ENCODE measurements at regions not wholly inside any gene's neighbourhood (a gene's known extent, or its start where the extent isn't known, plus 50 kb on each side); places are given as distances from the start of the nearest gene placed in this dataset.

- ChIA-PET CTCF (no interaction called here), POLR2A (no interaction called here)
- Histone ChIP-seq H3K9me3 (ENCODE audit: control insufficient read depth, insufficient read depth, low read depth, low read length) (no peaks in the 10 kb centered on the region), H3K4me1 (ENCODE audit: control insufficient read depth, insufficient read depth, low read length) (no peaks in the 10 kb centered on the region), H3K4me3 (ENCODE audit: low read depth in 2 of 2, low read length in 2 of 2) (no peak overlapping the region), H3K27ac (ENCODE audit: low read length) (no peak overlapping the region), H3K36me3 (ENCODE audit: control insufficient read depth, insufficient read depth, low read length) (no peaks in the 10 kb centered on the region), H3K27me3 (ENCODE audit: control insufficient read depth, insufficient read depth, low read length) (no peaks in the 10 kb centered on the region)
- in situ Hi-C loops (cut with HindIII; ENCODE audit: low pct_unique_long_range_greater_than_20kb, low sequenced_read_pairs), result no loop called here
- TF ChIP-seq SIN3A (IDR thresholded peaks at IDR 0.05; ENCODE audit: borderline replicate concordance, insufficient read depth, low read depth, low read length), result no peak
- intact Hi-C loops (cut with micrococcal nuclease; ENCODE audit: unreplicated experiment), result no loop called here
- ATAC-seq, result no peak
- BruUV-seq (replicated peaks), result no TSS peak
- no peak for DNase-seq (ENCODE audit: low read depth, low spot score)
Measured at GRCh38 chr3:66103729-66104128, 65.0 kb upstream of the MAGI1 start.

- H3K27ac ChIP-seq (ENCODE audit: low read length), result no peak overlapping the region
- H3K36me3 ChIP-seq (ENCODE audit: control insufficient read depth, insufficient read depth, low read length), result no peaks in the 10 kb centered on the region
- TF ChIP-seq REST (IDR thresholded peaks at IDR 0.05; ENCODE audit: insufficient read depth in 1 of 2, low read depth in 2 of 2, low read length in 1 of 2) (no peak), POLR2AphosphoS5 (IDR thresholded peaks at IDR 0.05; ENCODE audit: low read depth, low read length) (no peak), CTCF (IDR thresholded peaks at IDR 0.05) (no peak), SIN3A (IDR thresholded peaks at IDR 0.05; ENCODE audit: borderline replicate concordance, insufficient read depth, low read depth, low read length) (no peak), TCF7L2 (IDR thresholded peaks at IDR 0.05; ENCODE audit: low read depth, low read length) (no peak)
- BruUV-seq (replicated peaks), result no TSS peak
- no peaks in the 10 kb centered on the region for H3K4me1 ChIP-seq (ENCODE audit: control insufficient read depth, insufficient read depth, low read length)
- no peaks in the 10 kb centered on the region for H3K9me3 ChIP-seq (ENCODE audit: control insufficient read depth, insufficient read depth, low read depth, low read length)
- ChIA-PET CTCF (no interaction called here), POLR2A (no interaction called here)
- in situ Hi-C loops (cut with HindIII; ENCODE audit: low pct_unique_long_range_greater_than_20kb, low sequenced_read_pairs), result no loop called here
- no peaks in the 10 kb centered on the region for H3K27me3 ChIP-seq (ENCODE audit: control insufficient read depth, insufficient read depth, low read length)
- no peak for DNase-seq (ENCODE audit: low read depth, low spot score)
- H3K4me3 ChIP-seq (ENCODE audit: low read depth in 2 of 2, low read length in 2 of 2), result no peak overlapping the region
- intact Hi-C loops (cut with micrococcal nuclease; ENCODE audit: unreplicated experiment), result no loop called here
- ATAC-seq, result no peak
Measured at GRCh38 chr3:66101901-66102300, 63.2 kb upstream of the MAGI1 start.

- ChIA-PET CTCF (no interaction called here), POLR2A (no interaction called here)
- ATAC-seq (no peak), DNase-seq (ENCODE audit: low read depth, low spot score) (no peak)
- BruUV-seq (replicated peaks), result no TSS peak
- TF ChIP-seq POLR2AphosphoS5 (IDR thresholded peaks at IDR 0.05; ENCODE audit: low read depth, low read length) (no peak), CTCF (IDR thresholded peaks at IDR 0.05) (no peak), SIN3A (IDR thresholded peaks at IDR 0.05; ENCODE audit: borderline replicate concordance, insufficient read depth, low read depth, low read length) (no peak), REST (IDR thresholded peaks at IDR 0.05; ENCODE audit: insufficient read depth in 1 of 2, low read depth in 2 of 2, low read length in 1 of 2) (no peak), TCF7L2 (IDR thresholded peaks at IDR 0.05; ENCODE audit: low read depth, low read length) (no peak)
- no peaks in the 10 kb centered on the region for H3K36me3 ChIP-seq (ENCODE audit: control insufficient read depth, insufficient read depth, low read length)
- no peaks in the 10 kb centered on the region for H3K27me3 ChIP-seq (ENCODE audit: control insufficient read depth, insufficient read depth, low read length)
- H3K9me3 ChIP-seq (ENCODE audit: control insufficient read depth, insufficient read depth, low read depth, low read length), result no peaks in the 10 kb centered on the region
- H3K4me1 ChIP-seq (ENCODE audit: control insufficient read depth, insufficient read depth, low read length), result no peaks in the 10 kb centered on the region
- no peak overlapping the region for H3K4me3 ChIP-seq (ENCODE audit: low read depth in 2 of 2, low read length in 2 of 2)
- intact Hi-C loops (cut with micrococcal nuclease; ENCODE audit: unreplicated experiment), result no loop called here
- in situ Hi-C loops (cut with HindIII; ENCODE audit: low pct_unique_long_range_greater_than_20kb, low sequenced_read_pairs), result no loop called here
- no peak overlapping the region for H3K27ac ChIP-seq (ENCODE audit: low read length)
Measured at GRCh38 chr3:66099541-66100065, 60.9 kb upstream of the MAGI1 start.
